Head of caudate nucleus (tissue), 42 donors: ENCODE measurements at regions not wholly inside any gene's neighbourhood (a gene's known extent, or its start where the extent isn't known, plus 50 kb on each side); places are given as distances from the start of the nearest gene placed in this dataset.
"Not testable (repeated sequence)": the region's sequence is repeated elsewhere in the genome, so short reads cannot be mapped to it uniquely, and the experiment has no call there.

Experiments
- DNase-seq, 42 donors: peaks; one replicate each; pipeline versions ENCODE4 v3.0.0 to v3.0.0-alpha.2; 2020 to 2021; ENCODE audit warnings: mixed read lengths in 7 of 42
- intact Hi-C: fragments of 100-400 bp; cut with DNase I; formaldehyde crosslinking; loops from one replicate; pipeline ENCODE4 v1.15.0; 2022

DNA sequence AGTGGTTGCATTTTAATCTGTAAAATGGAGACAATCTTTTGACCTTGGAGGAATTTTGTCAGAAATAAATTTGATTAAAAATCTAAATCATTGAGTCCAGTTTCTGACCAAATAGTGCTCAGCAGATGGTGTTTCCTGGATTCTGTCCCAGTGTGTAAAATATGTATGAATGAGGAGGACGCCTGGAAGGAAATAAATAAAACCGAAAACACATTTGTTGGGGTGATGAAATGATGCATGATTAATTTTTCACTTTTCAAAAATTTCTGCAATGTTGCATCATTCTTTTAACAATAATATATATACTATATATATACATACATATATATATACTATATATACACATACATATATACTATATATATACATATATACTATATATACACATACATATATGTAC, 261.1 kb upstream of the TRIB2 start:
- no peak for DNase-seq
- intact Hi-C loops, result no loop called here

DNA sequence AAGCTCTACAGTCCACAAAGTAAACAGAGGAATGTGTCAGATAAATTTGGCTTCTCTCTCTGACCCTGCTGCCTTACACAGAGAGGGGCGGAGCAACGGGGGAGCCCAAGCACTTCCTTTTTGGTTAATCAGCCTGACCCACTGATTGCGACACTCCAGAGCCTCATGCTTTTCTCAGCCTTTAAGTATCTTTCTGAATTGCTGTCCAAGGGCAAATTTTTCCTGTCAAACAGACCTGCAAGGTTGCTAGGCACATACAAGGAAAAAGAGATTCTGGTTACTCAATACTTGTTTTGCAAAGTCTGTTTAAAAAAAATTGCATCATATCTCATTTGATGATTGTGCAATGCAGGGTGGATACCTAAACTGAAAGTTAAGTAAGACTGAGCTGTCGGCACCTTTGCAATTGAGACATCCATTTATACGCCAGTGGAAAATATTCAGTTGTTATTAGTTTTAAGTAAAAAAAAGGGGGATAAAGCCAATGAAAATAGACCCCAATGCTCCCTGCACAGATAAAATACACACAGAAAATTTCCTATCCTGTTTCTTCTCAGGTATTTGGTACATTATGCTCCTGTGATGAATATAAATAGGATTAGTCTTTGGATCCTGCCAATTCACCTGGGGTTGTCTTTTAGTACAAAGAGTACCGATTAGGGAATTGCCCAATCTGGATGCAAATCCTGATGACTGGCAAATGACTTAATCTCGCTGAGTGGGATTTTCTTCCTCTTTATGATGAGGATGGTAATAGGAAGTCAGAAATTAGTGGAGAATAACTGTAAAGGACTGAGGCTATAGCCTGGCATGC, 260.2 kb upstream of the TRIB2 start:
- DNase-seq, result peak in 40 of 42 donors; percentile 3 to 79 (median 30)
- intact Hi-C loops, result no loop called here

- DNase-seq, result no peak
- intact Hi-C loops, result no loop called here
These were observed 258.9 kb upstream of the TRIB2 start for GRCh38 chr2:12457831-12458230.

DNA sequence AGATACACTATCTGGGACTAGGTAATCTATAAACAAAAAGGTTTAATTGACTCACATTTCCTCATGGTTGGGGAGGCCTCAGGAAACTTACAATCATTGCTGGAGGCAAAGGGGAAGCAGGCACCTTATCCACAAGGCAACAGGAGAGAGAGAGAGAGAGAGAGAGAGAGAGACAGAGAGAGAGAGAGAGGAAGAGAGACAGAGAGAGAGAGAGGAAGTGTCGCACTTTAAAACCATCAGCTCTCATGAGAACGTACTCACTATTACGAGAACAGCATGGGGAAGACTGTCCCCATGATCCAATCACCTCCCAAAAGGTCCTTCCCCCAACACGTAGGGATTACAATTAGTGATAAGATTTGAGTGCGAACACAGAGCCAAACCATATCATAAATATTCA, 253.5 kb upstream of the TRIB2 start:
- no peak for DNase-seq
- intact Hi-C loops, result no loop called here

- no peak for DNase-seq
- intact Hi-C loops, result no loop called here
These were observed 251.1 kb upstream of the TRIB2 start for GRCh38 chr2:12465631-12466135.

DNA sequence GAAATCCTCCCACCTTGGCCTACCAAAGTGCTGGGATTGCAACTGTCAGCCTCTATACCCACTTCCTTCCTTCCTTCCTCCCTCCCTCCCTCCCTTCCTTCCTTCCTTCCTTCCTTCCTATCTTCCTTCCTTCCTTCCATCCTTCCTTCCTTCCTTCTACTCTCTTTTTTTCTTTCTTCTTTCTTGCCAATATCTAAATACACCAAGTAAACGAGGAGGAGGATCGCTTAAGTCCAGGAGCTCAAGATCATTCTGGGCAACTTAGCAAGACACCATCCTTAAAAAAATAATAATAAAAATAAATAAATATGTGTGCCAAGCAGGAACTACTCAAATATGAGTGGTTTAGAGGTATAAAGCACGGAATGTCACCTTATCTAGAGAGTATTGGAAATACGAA, 249.4 kb upstream of the TRIB2 start:
- DNase-seq, result no peak
- intact Hi-C loops, result no loop called here

- intact Hi-C loops, result no loop called here
These were observed 247.6 kb upstream of the TRIB2 start for GRCh38 chr2:12469141-12469561.

DNA sequence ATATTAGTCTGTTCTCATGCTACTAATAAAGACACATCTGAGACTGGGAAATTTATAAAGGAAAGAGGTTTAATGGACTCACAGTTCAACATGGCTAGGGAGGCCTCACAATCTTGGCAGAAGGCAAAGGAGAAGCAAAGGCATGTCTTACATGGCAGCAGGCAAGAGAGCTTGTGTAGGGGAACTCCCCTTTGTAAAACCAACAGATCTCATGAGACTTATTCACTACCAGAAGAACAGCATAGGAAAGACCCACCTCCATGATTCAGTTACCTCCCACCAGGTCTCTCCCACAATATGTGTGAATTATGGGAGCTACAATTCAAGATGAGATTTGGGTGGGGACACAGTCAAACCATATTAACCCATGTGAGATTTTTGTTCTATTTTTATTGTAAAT, 244.5 kb upstream of the TRIB2 start:
- intact Hi-C loops, DNase-seq: not testable (repeated sequence)

More at GRCh38 chr2:12469141-12469561, 247.6 kb upstream of the TRIB2 start:
- DNase-seq, result no peak

DNA sequence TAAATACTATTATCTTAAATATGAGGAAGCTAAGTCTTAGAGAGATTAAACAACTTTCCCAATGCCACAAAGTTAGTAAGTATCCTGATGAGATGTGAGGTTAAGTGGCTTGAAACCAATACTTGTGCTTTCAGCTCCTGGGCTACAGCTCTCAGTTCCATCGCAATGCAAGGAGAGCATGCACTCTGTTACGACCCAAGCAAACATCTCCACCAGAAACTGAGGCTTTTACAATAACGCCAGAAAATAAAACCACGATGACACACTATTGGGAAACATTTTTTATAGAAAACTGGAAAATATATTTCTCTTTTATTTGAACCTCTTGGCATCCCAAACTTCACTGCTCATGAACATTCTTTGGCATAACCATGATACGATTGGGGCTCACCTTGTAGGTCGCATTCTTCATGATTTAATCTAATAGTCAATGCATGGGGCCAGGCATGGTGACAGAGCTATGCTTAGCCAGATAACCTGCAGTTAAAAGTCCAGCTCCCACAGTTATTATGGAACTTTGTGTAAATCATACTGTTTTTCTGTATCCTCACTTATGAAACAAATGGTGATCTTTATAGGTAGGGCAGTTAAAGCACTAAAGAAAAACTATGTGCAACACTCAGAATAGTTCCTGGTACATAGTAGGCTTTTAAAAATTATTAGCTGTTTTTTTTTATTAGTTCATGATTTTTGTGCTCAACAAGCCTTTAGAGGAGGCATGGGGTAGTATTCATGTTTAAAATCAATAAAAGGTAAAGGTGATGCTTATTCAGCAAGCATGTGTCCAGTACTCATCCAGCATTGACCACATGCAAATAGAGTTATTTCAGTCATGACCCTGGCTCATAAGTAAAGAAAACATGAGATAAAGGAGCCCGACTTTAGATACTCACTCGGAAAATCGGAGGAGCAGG, 238.3 kb upstream of the TRIB2 start:
- intact Hi-C loops, result no loop called here

GRCh38 chr2:12479065-12479601, 237.6 kb upstream of the TRIB2 start:
- intact Hi-C loops, result no loop called here
- no peak for DNase-seq

More for the DNA sequence above, 238.3 kb upstream of the TRIB2 start:
- DNase-seq, result no peak

- DNase-seq, result no peak
- intact Hi-C loops, result no loop called here
These were observed 232.1 kb upstream of the TRIB2 start for GRCh38 chr2:12484536-12485115.

DNA sequence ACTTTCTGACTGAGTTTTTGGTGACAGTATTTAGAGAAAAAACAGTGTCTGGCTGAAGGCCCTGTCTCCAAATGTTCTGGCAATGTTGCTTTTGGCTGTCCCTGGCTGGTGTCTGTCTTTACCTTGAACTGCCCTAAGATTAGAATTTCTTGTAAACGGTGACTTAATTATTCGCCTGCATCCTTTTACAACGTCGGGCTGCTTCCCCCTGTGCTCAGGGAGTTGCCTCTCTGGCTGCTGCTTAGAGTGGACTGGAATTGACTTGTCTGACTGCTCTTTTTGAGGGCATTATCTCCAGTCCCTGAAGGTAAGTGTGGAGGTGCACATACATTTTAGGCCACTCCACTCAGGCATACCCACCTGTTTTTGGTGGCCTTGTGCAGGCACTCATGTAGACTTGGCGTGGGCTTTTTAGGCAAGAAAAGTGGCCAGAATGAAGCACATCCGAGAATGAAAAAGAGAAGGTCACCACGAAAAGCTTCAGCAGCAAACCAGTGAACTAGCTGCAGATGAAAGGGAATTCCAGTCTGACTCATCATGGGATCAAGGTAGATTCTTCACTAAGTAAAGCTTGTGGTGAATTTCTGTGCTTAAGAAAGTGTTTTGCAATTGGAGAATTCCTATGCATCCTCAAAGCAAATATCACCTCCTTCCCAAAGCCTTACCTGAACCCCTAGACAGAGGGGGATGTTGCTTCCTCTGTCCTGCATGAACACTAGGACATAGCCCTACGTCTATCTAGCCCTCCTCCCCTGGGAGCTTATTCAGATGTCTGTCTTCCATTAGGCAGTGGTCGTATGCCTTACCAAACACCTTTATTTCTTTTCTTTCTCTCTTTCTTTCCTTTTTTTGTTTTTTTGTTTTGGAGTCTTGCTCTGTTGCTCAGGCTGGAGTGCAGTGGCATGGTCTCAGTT, 230.3 kb upstream of the TRIB2 start:
- DNase-seq, result no peak
- intact Hi-C loops, result no loop called here

- intact Hi-C loops, result no loop called here
- DNase-seq, result no peak
These were observed 229.3 kb upstream of the TRIB2 start for GRCh38 chr2:12487253-12488004.

DNA sequence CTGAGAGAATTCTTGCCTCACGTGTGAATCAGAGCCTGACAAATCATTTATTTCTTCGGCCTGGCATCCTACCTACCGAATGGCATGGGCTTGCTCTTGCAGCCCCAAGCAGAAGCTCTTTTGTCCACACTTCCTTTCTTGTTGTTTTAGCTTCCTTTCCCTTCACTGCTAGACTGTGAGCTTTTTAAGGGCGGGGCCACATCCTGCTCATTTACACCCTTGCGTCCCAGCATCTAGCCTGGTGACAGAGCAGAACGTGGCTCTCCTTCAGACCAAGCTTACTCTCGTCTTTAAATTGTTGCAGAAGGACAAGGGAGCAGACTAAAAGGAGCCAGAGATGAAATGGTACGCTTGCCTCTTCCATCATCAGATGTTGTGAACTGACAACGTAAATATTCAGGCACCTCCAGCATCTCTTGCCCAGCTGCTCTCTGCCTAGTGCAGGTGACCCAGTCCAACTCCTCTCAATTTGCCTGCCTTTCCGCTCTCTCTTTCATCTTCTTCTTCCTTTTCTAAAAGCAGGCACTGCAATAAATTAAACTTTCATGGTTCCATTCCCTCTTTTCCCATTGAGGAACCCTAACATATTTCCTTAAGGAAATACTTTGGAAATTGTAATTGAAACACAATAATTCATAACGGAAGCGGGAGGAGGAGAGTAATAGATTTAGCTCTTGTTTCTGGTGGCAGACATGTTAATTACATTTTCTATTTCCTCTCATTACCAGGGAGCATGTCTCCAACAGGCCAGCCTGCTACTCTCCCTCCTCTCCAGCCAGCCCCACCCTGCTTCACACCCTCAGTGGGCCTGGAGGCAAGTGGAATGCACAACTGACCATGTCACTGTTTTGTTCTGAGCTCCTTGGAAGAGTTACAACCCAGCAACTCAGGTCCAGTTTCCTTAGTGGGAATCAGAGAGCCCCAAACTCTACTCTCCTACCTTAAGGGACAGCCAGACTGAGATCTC, 228.1 kb upstream of the TRIB2 start:
- DNase-seq, result no peak
- intact Hi-C loops, result no loop called here

DNA sequence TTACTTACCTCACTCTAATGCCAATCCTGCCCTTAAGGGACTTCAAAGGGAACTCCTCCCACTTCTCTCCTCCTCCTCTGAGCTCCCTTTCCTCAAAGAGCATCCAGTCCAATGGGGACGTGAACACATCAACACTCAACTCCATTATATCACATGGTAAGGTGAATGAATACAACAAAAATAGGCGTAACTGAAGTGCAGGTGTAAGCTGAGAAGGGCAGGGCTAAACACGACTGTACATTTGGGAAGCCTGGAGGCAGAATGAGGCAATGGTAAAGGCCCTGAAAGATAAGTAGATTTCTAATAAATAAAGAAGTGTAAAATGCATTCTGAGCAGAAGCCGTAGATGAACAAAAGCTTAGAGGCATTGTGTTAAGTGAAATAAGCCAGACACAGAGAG, 226.1 kb upstream of the TRIB2 start:
- no peak for DNase-seq
- intact Hi-C loops, result no loop called here

DNA sequence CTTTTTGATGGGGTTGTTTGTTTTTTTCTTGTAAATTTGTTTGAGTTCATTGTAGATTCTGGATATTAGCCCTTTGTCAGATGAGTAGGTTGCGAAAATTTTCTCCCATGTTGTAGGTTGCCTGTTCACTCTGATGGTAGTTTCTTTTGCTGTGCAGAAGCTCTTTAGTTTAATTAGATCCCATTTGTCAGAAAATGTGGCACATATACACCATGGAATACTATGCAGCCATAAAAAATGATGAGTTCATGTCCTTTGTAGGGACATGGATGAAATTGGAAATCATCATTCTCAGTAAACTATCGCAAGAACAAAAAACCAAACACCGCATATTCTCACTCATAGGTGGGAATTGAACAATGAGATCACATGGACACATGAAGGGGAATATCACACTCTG, 224.4 kb upstream of the TRIB2 start:
- intact Hi-C loops, DNase-seq: not testable (repeated sequence)
